ENCODE measurements at regions not wholly inside any gene's neighbourhood (a gene's known extent, or its start where the extent isn't known, plus 50 kb on each side); places are given as distances from the start of the nearest gene placed in this dataset.

DNA sequence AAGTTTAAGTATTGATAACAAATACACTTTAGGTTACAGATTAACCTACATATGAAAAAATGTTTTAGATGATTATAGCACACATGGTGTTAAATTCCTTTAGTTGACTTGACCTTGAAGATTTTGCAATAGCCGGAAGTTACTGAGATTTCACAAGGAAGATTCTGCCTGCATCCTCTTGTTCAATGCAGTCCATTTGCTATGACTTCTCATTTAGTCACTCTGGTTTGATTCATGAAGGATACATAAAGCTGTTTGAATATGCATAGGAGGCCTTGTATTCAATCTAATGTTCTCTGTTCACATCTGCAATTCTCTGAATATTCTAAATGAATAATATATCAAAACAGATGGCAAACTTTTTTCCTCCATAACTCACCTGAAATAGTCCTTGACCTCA lies 870.2 kb upstream of the GOT2 start:
- Histone ChIP-seq H3K9ac (no peak overlapping the region), H3K4me2 (no peak overlapping the region), H3K9me3 (no peaks in the 10 kb centered on the region; the same call in 1 of the 2 replicates), H2AFZ (ENCODE audit: low read depth) (no peak overlapping the region), H3K4me1 (ENCODE audit: control insufficient read depth in 1 of 2, insufficient read depth in 2 of 2, low read depth in 1 of 2, low read length in 1 of 2) (no peaks in the 10 kb centered on the region), H4K20me1 (ENCODE audit: insufficient read depth) (no peaks in the 10 kb centered on the region), H3K9me2 (no peaks in the 10 kb centered on the region), H3K79me2 (ENCODE audit: insufficient read depth) (no peaks in the 10 kb centered on the region), H3F3A (replicated peaks; ENCODE audit: insufficient read depth) (no peaks in the 10 kb centered on the region), H3K27me3 (ENCODE audit: insufficient read depth) (no peaks in the 10 kb centered on the region), H3K4me3 (ENCODE audit: low read depth in 2 of 2, low read length in 1 of 2) (no peak overlapping the region), H3K36me3 (replicated peaks in 1 of 2; ENCODE audit: control insufficient read depth in 1 of 2, insufficient read depth in 2 of 2, low read length in 1 of 2) (no peaks in the 10 kb centered on the region), H3K27ac (ENCODE audit: low read depth in 2 of 2, low read length in 1 of 2) (no peak overlapping the region)
- ChIA-PET CTCF (no interaction called here), POLR2A (no interaction called here)
- TF ChIP-seq JUND (IDR thresholded peaks at IDR 0.05) (no peak), TCF12 (IDR thresholded peaks at IDR 0.05) (no peak), SMC3 (IDR thresholded peaks at IDR 0.05; ENCODE audit: low read depth, low read length) (no peak), POLR2AphosphoS5 (IDR thresholded peaks at IDR 0.05; ENCODE audit: low read depth, low read length) (no peak), SIN3A (IDR thresholded peaks at IDR 0.05; ENCODE audit: borderline replicate concordance, low read depth, low read length) (no peak)
- DNase-seq, result no peak
- 78% methylated on average over 1 of the region's 1 CpG for WGBS (ENCODE audit: low lambda C conversion rate)

DNA sequence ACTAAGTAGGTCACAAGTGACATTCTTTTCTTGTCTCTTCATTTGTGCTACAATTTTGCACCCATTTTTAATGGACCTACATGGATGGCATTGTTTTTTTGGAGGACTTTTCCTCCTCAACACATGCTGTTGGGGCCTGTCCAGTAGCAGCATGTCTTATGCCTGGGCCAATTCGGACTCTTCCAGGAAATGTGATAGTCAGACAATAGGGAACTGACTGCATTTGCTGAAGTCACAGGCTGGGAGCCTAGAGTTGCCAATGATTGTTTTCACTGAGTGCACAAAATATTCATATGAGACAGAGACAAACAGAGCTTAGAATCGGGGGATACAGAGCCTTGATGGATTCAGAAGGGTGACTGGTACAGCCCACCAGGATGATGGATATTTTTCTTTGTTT lies 867.3 kb upstream of the GOT2 start:
- TF ChIP-seq TCF12 (IDR thresholded peaks at IDR 0.05) (no peak), NFIC (IDR thresholded peaks at IDR 0.05; ENCODE audit: borderline replicate concordance) (no peak), TAF1 (IDR thresholded peaks at IDR 0.05; ENCODE audit: borderline replicate concordance, low read depth, low read length) (no peak), YY1 (IDR thresholded peaks at IDR 0.05; ENCODE audit: low read depth) (no peak), JUND (IDR thresholded peaks at IDR 0.05) (no peak), NRF1 (IDR thresholded peaks at IDR 0.05; ENCODE audit: low read depth, low read length) (no peak), TEAD4 (IDR thresholded peaks at IDR 0.05; ENCODE audit: borderline replicate concordance, insufficient read depth) (no peak), GATA2 (CRISPR knock-in tag; IDR thresholded peaks at IDR 0.05) (no peak), EP300 (IDR thresholded peaks at IDR 0.05; ENCODE audit: borderline replicate concordance in 1 of 2, low read depth in 1 of 2, low read length in 1 of 2) (no peak), ELF1 (IDR thresholded peaks at IDR 0.05) (no peak), GABPA (IDR thresholded peaks at IDR 0.05; ENCODE audit: low read depth) (no peak), SMC3 (IDR thresholded peaks at IDR 0.05; ENCODE audit: low read depth, low read length) (no peak), FOSL2 (IDR thresholded peaks at IDR 0.05; ENCODE audit: borderline replicate concordance, low read depth) (no peak), RXRA (IDR thresholded peaks at IDR 0.05; ENCODE audit: borderline replicate concordance, low read depth) (no peak), SIN3A (IDR thresholded peaks at IDR 0.05; ENCODE audit: borderline replicate concordance, low read depth, low read length) (no peak)
- TF ChIP-seq, protein P1, sequence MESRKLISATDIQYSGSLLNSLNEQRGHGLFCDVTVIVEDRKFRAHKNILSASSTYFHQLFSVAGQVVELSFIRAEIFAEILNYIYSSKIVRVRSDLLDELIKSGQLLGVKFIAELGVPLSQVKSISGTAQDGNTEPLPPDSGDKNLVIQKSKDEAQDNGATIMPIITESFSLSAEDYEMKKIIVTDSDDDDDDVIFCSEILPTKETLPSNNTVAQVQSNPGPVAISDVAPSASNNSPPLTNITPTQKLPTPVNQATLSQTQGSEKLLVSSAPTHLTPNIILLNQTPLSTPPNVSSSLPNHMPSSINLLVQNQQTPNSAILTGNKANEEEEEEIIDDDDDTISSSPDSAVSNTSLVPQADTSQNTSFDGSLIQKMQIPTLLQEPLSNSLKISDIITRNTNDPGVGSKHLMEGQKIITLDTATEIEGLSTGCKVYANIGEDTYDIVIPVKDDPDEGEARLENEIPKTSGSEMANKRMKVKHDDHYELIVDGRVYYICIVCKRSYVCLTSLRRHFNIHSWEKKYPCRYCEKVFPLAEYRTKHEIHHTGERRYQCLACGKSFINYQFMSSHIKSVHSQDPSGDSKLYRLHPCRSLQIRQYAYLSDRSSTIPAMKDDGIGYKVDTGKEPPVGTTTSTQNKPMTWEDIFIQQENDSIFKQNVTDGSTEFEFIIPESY (IDR thresholded peaks at IDR 0.05; ENCODE audit: borderline replicate concordance, low read depth), result no peak
- TF ChIP-seq, protein P2, sequence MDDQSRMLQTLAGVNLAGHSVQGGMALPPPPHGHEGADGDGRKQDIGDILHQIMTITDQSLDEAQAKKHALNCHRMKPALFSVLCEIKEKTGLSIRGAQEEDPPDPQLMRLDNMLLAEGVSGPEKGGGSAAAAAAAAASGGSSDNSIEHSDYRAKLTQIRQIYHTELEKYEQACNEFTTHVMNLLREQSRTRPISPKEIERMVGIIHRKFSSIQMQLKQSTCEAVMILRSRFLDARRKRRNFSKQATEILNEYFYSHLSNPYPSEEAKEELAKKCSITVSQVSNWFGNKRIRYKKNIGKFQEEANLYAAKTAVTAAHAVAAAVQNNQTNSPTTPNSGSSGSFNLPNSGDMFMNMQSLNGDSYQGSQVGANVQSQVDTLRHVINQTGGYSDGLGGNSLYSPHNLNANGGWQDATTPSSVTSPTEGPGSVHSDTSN (IDR thresholded peaks at IDR 0.05), result no peak
- TF ChIP-seq, protein P3, sequence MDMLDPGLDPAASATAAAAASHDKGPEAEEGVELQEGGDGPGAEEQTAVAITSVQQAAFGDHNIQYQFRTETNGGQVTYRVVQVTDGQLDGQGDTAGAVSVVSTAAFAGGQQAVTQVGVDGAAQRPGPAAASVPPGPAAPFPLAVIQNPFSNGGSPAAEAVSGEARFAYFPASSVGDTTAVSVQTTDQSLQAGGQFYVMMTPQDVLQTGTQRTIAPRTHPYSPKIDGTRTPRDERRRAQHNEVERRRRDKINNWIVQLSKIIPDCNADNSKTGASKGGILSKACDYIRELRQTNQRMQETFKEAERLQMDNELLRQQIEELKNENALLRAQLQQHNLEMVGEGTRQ (IDR thresholded peaks at IDR 0.05; ENCODE audit: borderline replicate concordance, low read depth, low read length), result no peak
- Histone ChIP-seq H3K9me2 (no peaks in the 10 kb centered on the region), H3K9me3 (no peaks in the 10 kb centered on the region; the same call in 1 of the 2 replicates), H3K4me1 (ENCODE audit: control insufficient read depth in 1 of 2, insufficient read depth in 2 of 2, low read depth in 1 of 2, low read length in 1 of 2) (no peaks in the 10 kb centered on the region), H3K4me2 (no peak overlapping the region), H3K27me3 (ENCODE audit: insufficient read depth) (no peaks in the 10 kb centered on the region), H4K20me1 (ENCODE audit: insufficient read depth) (no peaks in the 10 kb centered on the region), H3K27ac (ENCODE audit: low read depth in 2 of 2, low read length in 1 of 2) (no peak overlapping the region), H3K36me3 (replicated peaks in 1 of 2; ENCODE audit: control insufficient read depth in 1 of 2, insufficient read depth in 2 of 2, low read length in 1 of 2) (no peaks in the 10 kb centered on the region), H3K79me2 (ENCODE audit: insufficient read depth) (no peaks in the 10 kb centered on the region), H3F3A (replicated peaks; ENCODE audit: insufficient read depth) (no peaks in the 10 kb centered on the region), H3K4me3 (ENCODE audit: low read depth in 2 of 2, low read length in 1 of 2) (no peak overlapping the region), H2AFZ (ENCODE audit: low read depth) (no peak overlapping the region), H3K9ac (no peak overlapping the region)
- no peak for DNase-seq
- ChIA-PET POLR2A (no interaction called here), CTCF (no interaction called here)
- 24% methylated on average over 2 of the region's 2 CpGs for whole genome bisulfite sequencing (ENCODE audit: low lambda C conversion rate)

Data from SK-N-SH (cell line).